NCI-H748 (cell line): ENCODE measurements at regions not wholly inside any gene's neighbourhood (a gene's known extent, or its start where the extent isn't known, plus 50 kb on each side); places are given as distances from the start of the nearest gene placed in this dataset.
A peak's percentile ranks its signal among the peaks of the same experiment; 100 is the strongest.

Experiments
- DNase-seq: peaks from one replicate; lab custom pipeline; 2025; ENCODE audit not compliant: unreplicated experiment; lab: John Stamatoyannopoulos, UW

DNA sequence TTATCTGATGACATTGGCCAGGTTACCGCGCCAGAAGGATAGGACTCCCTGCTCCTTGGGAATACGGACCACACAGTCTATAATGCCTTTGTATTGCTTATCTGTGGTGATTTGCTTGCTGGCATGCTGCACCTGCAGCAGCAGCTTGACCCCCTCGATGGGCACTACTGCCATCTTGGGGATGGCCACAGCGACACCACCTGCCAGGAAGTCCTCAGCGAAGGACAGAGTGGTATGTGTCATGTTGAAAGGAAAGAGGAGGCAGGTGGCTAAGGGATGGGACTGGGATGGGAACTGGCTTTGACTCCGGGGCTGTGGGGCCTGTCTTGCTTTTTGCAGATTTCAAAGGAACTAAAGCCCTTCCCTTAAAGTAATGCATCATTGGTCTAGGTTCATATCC, 50.3 kb upstream of the ACO1 start:
- peak; percentile 28 for DNase-seq
